ENCODE measurements at regions not wholly inside any gene's neighbourhood (a gene's known extent, or its start where the extent isn't known, plus 50 kb on each side); places are given as distances from the start of the nearest gene placed in this dataset.
A peak's percentile ranks its signal among the peaks of the same experiment; 100 is the strongest.
"Not testable (repeated sequence)": the region's sequence is repeated elsewhere in the genome, so short reads cannot be mapped to it uniquely, and the experiment has no call there.

GRCh38 chr13:50229960-50230661, 214.9 kb downstream of the KCNRG start:
- no peak for DNase-seq (ENCODE audit: low spot score)

GRCh38 chr13:50230662-50230978, 215.4 kb downstream of the KCNRG start:
- DNase-seq (ENCODE audit: low spot score) = no peak

GRCh38 chr13:50233574-50233973, 218.3 kb downstream of the KCNRG start:
- DNase-seq (ENCODE audit: low spot score) = not testable (repeated sequence)

GRCh38 chr13:50235604-50236342, 220.5 kb downstream of the KCNRG start:
- no peak for DNase-seq (ENCODE audit: low spot score)

GRCh38 chr13:50236898-50237318, 221.7 kb downstream of the KCNRG start:
- DNase-seq (ENCODE audit: low spot score) = no peak

GRCh38 chr13:50238922-50239321, 223.7 kb downstream of the KCNRG start:
- no peak for DNase-seq (ENCODE audit: low spot score)

- no peak for DNase-seq (ENCODE audit: low spot score)
Measured at GRCh38 chr13:50241479-50241878, 226.2 kb downstream of the KCNRG start.

GRCh38 chr13:50243931-50244330, 228.7 kb downstream of the KCNRG start:
- DNase-seq (ENCODE audit: low spot score) = no peak

GRCh38 chr13:50244355-50244712, 229.1 kb downstream of the KCNRG start:
- DNase-seq (ENCODE audit: low spot score) = no peak

- peak; percentile 64 for DNase-seq (ENCODE audit: low spot score)
Measured at GRCh38 chr13:50244713-50245574, 229.7 kb downstream of the KCNRG start.

- no peak for DNase-seq (ENCODE audit: low spot score)
Measured at GRCh38 chr13:50247223-50247622, 232.0 kb downstream of the KCNRG start.

- no peak for DNase-seq (ENCODE audit: low spot score)
Measured at GRCh38 chr13:50248516-50249143, 233.4 kb downstream of the KCNRG start.

GRCh38 chr13:50249144-50249521, 233.9 kb downstream of the KCNRG start:
- no peak for DNase-seq (ENCODE audit: low spot score)

- no peak for DNase-seq (ENCODE audit: low spot score)
Measured at GRCh38 chr13:50250401-50250800, 235.2 kb downstream of the KCNRG start.

GRCh38 chr13:50255639-50256038, 240.4 kb downstream of the KCNRG start:
- DNase-seq (ENCODE audit: low spot score) = no peak

GRCh38 chr13:50256536-50257321, 241.5 kb downstream of the KCNRG start:
- not testable (repeated sequence) for DNase-seq (ENCODE audit: low spot score)

- DNase-seq (ENCODE audit: low spot score) = no peak
Measured at GRCh38 chr13:50257646-50258045, 242.4 kb downstream of the KCNRG start.

- no peak for DNase-seq (ENCODE audit: low spot score)
Measured at GRCh38 chr13:50261130-50261901, 246.1 kb downstream of the KCNRG start.

GRCh38 chr13:50267066-50267465, 251.8 kb downstream of the KCNRG start:
- no peak for DNase-seq (ENCODE audit: low spot score)

- no peak for DNase-seq (ENCODE audit: low spot score)
Measured at GRCh38 chr13:50267917-50268316, 252.7 kb downstream of the KCNRG start.

- no peak for DNase-seq (ENCODE audit: low spot score)
Measured at GRCh38 chr13:50268500-50268899, 253.3 kb downstream of the KCNRG start.
